ENCODE measurements at regions not wholly inside any gene's neighbourhood (a gene's known extent, or its start where the extent isn't known, plus 50 kb on each side); places are given as distances from the start of the nearest gene placed in this dataset.

GRCh38 chr5:110262749-110263148, 463.7 kb downstream of the TMEM232 start:
- H3K27me3 ChIP-seq (ENCODE audit: insufficient read depth, poor library complexity, severe bottlenecking): no peaks in the 10 kb centered on the region
- no peaks in the 10 kb centered on the region for H3K4me1 ChIP-seq (ENCODE audit: insufficient read depth, poor library complexity, severe bottlenecking)
- DNase-seq (ENCODE audit: low spot score) (no peak), ATAC-seq (ENCODE audit: low read depth) (no peak)
- H3K36me3 ChIP-seq (ENCODE audit: low read depth): no peaks in the 10 kb centered on the region
- H3K27ac ChIP-seq (ENCODE audit: poor library complexity, severe bottlenecking): no peak overlapping the region
- no peaks in the 10 kb centered on the region for H3K9me3 ChIP-seq (ENCODE audit: severe bottlenecking)
- H3K4me3 ChIP-seq (ENCODE audit: severe bottlenecking): no peak overlapping the region
- TF ChIP-seq CTCF (IDR thresholded peaks at IDR 0.05; ENCODE audit: poor library complexity, severe bottlenecking): no peak

DNA sequence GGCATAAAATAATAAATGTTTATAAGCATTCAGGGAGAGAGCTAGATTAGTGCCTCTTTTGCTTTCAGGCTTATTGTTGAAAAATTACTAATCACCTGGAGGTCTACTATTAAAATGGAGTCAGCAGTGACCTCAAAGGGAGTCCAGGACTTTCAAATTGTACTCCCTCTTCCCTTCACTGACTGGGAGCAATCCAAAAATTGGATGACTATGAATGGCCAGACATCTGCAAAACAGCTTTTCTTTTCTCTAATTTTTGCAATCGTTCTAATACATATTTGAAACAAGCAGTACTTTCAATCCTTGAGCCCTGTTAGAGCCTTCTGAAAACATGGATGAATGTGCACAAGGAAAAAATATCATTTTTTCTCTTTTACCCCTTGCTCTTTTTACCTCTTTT, 461.8 kb downstream of the TMEM232 start:
- Histone ChIP-seq H3K4me1 (ENCODE audit: insufficient read depth, poor library complexity, severe bottlenecking) (no peaks in the 10 kb centered on the region), H3K36me3 (ENCODE audit: low read depth) (no peaks in the 10 kb centered on the region), H3K27ac (ENCODE audit: poor library complexity, severe bottlenecking) (no peak overlapping the region), H3K4me3 (ENCODE audit: severe bottlenecking) (no peak overlapping the region), H3K27me3 (ENCODE audit: insufficient read depth, poor library complexity, severe bottlenecking) (no peaks in the 10 kb centered on the region), H3K9me3 (ENCODE audit: severe bottlenecking) (no peaks in the 10 kb centered on the region)
- no peak for DNase-seq (ENCODE audit: low spot score)
- no peak for TF ChIP-seq CTCF (IDR thresholded peaks at IDR 0.05; ENCODE audit: poor library complexity, severe bottlenecking)
- no peak for ATAC-seq (ENCODE audit: low read depth)

DNA sequence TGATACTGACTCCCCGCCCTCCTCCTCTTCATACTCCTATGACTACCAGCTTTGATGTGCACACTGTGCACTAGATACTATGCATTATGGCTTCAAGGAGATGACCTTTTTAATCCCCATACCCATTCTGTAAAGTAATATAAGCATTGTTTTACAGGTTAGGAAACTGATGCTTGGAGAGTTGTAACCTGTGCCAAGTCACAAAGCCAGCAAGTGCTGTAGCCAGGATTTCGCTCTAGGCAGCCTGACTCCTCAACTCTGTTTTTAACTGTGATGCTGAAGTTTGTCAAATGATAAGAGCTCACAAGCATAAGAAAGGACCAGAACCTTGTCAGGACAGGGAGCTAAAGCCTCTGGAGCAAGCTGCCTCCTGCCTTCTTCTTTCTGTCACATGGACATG, 461.3 kb downstream of the TMEM232 start:
- Histone ChIP-seq H3K27ac (ENCODE audit: poor library complexity, severe bottlenecking) (no peak overlapping the region), H3K9me3 (ENCODE audit: severe bottlenecking) (no peaks in the 10 kb centered on the region), H3K4me1 (ENCODE audit: insufficient read depth, poor library complexity, severe bottlenecking) (no peaks in the 10 kb centered on the region), H3K36me3 (ENCODE audit: low read depth) (no peaks in the 10 kb centered on the region), H3K27me3 (ENCODE audit: insufficient read depth, poor library complexity, severe bottlenecking) (no peaks in the 10 kb centered on the region), H3K4me3 (ENCODE audit: severe bottlenecking) (no peak overlapping the region)
- no peak for DNase-seq (ENCODE audit: low spot score)
- ATAC-seq (ENCODE audit: low read depth): no peak
- TF ChIP-seq CTCF (IDR thresholded peaks at IDR 0.05; ENCODE audit: poor library complexity, severe bottlenecking): no peak

GRCh38 chr5:110267714-110268113, 458.8 kb downstream of the TMEM232 start:
- no peaks in the 10 kb centered on the region for H3K27me3 ChIP-seq (ENCODE audit: insufficient read depth, poor library complexity, severe bottlenecking)
- ATAC-seq (ENCODE audit: low read depth) (no peak), DNase-seq (ENCODE audit: low spot score) (no peak)

DNA sequence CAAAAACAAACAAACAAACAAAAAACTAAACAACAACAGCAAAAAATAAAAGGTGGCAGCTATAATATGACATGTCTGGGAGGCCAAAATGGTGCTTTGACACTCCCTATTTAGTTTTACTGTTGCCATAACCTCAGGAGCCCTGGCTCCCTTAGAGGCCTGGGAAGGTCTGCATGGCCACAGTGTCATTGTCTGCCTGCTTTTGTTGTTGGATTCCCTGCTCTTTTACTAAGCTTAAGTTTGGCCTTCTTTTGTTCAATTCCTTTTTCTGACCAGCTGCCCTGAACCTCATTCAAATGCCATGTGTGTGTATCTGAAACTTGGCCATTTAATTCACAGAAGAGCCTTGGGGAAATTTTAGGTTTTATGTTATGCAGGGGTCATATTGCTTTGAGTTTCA, 458.2 kb downstream of the TMEM232 start:
- Histone ChIP-seq H3K27ac (ENCODE audit: poor library complexity, severe bottlenecking) (no peak overlapping the region), H3K36me3 (ENCODE audit: low read depth) (no peaks in the 10 kb centered on the region), H3K9me3 (ENCODE audit: severe bottlenecking) (no peaks in the 10 kb centered on the region), H3K4me3 (ENCODE audit: severe bottlenecking) (no peak overlapping the region), H3K27me3 (ENCODE audit: insufficient read depth, poor library complexity, severe bottlenecking) (no peaks in the 10 kb centered on the region), H3K4me1 (ENCODE audit: insufficient read depth, poor library complexity, severe bottlenecking) (no peaks in the 10 kb centered on the region)
- TF ChIP-seq CTCF (IDR thresholded peaks at IDR 0.05; ENCODE audit: poor library complexity, severe bottlenecking): no peak
- ATAC-seq (ENCODE audit: low read depth) (no peak), DNase-seq (ENCODE audit: low spot score) (no peak)

More at GRCh38 chr5:110267714-110268113, 458.8 kb downstream of the TMEM232 start:
- Histone ChIP-seq H3K4me3 (ENCODE audit: severe bottlenecking) (no peak overlapping the region), H3K4me1 (ENCODE audit: insufficient read depth, poor library complexity, severe bottlenecking) (no peaks in the 10 kb centered on the region), H3K9me3 (ENCODE audit: severe bottlenecking) (no peaks in the 10 kb centered on the region), H3K27ac (ENCODE audit: poor library complexity, severe bottlenecking) (no peak overlapping the region), H3K36me3 (ENCODE audit: low read depth) (no peaks in the 10 kb centered on the region)
- no peak for TF ChIP-seq CTCF (IDR thresholded peaks at IDR 0.05; ENCODE audit: poor library complexity, severe bottlenecking)

All from RWPE2 (cell line).